Endothelial cell of umbilical vein (primary cell): ENCODE measurements at regions not wholly inside any gene's neighbourhood (a gene's known extent, or its start where the extent isn't known, plus 50 kb on each side); places are given as distances from the start of the nearest gene placed in this dataset.

Source experiments
- CTCF ChIP-seq, 2 donors: IDR thresholded peaks; 1 replicate in 1 of 2; 2 replicates in 1 of 2; pipeline ENCODE4 v1.5.1; 2011; ENCODE audit warnings: low read length in 2 of 2, mild to moderate bottlenecking in 2 of 2, moderate library complexity in 2 of 2, control low read depth in 1 of 2, inconsistent platforms in 1 of 2, low read depth in 1 of 2; ENCODE audit not compliant: insufficient read depth in 1 of 2; ENCODE audit errors: extremely low read depth in 1 of 2
- POLR2A ChIP-seq: IDR thresholded peaks from 2 replicates; pipeline ENCODE4 v1.6.1; 2012; ENCODE audit warnings: low read depth, mild to moderate bottlenecking, control low read depth, low read length
- POLR2AphosphoS5 ChIP-seq: IDR thresholded peaks from 2 replicates; pipeline ENCODE4 v1.6.1; 2012; ENCODE audit warnings: low read depth, mild to moderate bottlenecking, control low read depth, low read length, moderate library complexity; ENCODE audit not compliant: insufficient read depth
- TF ChIP-seq, protein P1 (sequence below): IDR thresholded peaks from 2 replicates; pipeline ENCODE4 v1.6.1; 2011; ENCODE audit not compliant: insufficient read depth, insufficient read length

GRCh38 chr20:60327971-60328660 is 369.9 kb downstream of the CDH26 start:
- TF ChIP-seq CTCF (IDR thresholded peaks at IDR 0.05; ENCODE audit: extremely low read depth in 1 of 2, insufficient read depth in 1 of 2, low read depth in 1 of 2, low read length in 2 of 2): no peak
- TF ChIP-seq, protein P1, sequence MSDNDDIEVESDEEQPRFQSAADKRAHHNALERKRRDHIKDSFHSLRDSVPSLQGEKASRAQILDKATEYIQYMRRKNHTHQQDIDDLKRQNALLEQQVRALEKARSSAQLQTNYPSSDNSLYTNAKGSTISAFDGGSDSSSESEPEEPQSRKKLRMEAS: no peak
- no peak for TF ChIP-seq POLR2AphosphoS5
- TF ChIP-seq POLR2A: no peak
